Kidney (tissue), 13 donors: ENCODE measurements at regions not wholly inside any gene's neighbourhood (a gene's known extent, or its start where the extent isn't known, plus 50 kb on each side); places are given as distances from the start of the nearest gene placed in this dataset.
"Not testable (repeated sequence)": the region's sequence is repeated elsewhere in the genome, so short reads cannot be mapped to it uniquely, and the experiment has no call there.

ENCODE experiments used
- DNase-seq, 5 donors: peaks; one replicate each; pipeline ENCODE4 v3.0.0-alpha.2; 2013 to 2020
- FAIRE-seq: peaks from 2 replicates; lab custom pipeline; 2012; peaks lifted over from hg19 to GRCh38; lab: Jason Lieb, UNC
- H3K27ac ChIP-seq, 2 donors: one replicate each; pipeline ENCODE4 v1.7.0; 2013; ENCODE audit warnings: low read depth in 2 of 2, low read length in 2 of 2, inconsistent platforms in 1 of 2
- H3K27me3 ChIP-seq: one replicate; pipeline ENCODE4 v1.7.1; 2013; ENCODE audit warnings: low read length, inconsistent platforms; ENCODE audit not compliant: control insufficient read depth, insufficient read depth
- H3K36me3 ChIP-seq, 3 donors: one replicate each; pipeline versions ENCODE4 v1.7.0 to v1.7.1; 2013; ENCODE audit warnings: low read length in 3 of 3, control low read depth in 1 of 3, inconsistent platforms in 1 of 3; ENCODE audit not compliant: insufficient read depth in 3 of 3, control insufficient read depth in 2 of 3
- H3K4me1 ChIP-seq, 3 donors: one replicate each; pipeline versions ENCODE4 v1.7.0 to v1.7.1; 2013; ENCODE audit warnings: low read length in 3 of 3, inconsistent platforms in 1 of 3, low read depth in 1 of 3; ENCODE audit not compliant: control insufficient read depth in 2 of 3, insufficient read depth in 2 of 3
- H3K4me3 ChIP-seq, 3 donors: one replicate each; pipeline versions ENCODE4 v1.7.0 to v1.8.1; 2013; ENCODE audit warnings: low read length in 3 of 3, control low read depth in 1 of 3, inconsistent platforms in 1 of 3
- H3K9ac ChIP-seq, 3 donors: one replicate each; pipeline versions ENCODE4 v1.7.0 to v1.7.1; 2013; ENCODE audit warnings: low read length in 3 of 3, control low read depth in 1 of 3, inconsistent platforms in 1 of 3
- H3K9me3 ChIP-seq, 3 donors: one replicate each; pipeline versions ENCODE4 v1.7.0 to v1.7.1; 2013; ENCODE audit warnings: low read length in 3 of 3, control low read depth in 1 of 3, inconsistent platforms in 1 of 3; ENCODE audit not compliant: control insufficient read depth in 2 of 3, insufficient read depth in 1 of 3
- intact Hi-C: fragments of 100-400 bp; cut with DNase I; formaldehyde crosslinking; loops from one replicate; pipeline ENCODE4 v1.11.1; 2022
- TF ChIP-seq, protein P1 (sequence below): IDR thresholded peaks from 3 replicates; pipeline ENCODE4 v1.5.1; 2012; ENCODE audit warnings: mild to moderate bottlenecking, moderate library complexity, borderline replicate concordance; ENCODE audit not compliant: insufficient read depth; ENCODE audit errors: extremely low read depth
- donor health status: control.
- donor health status: control.
- donor health status: control.
- donor health status: control.
- donor health status: control.
- donor health status: DM: yes; HTN: yes; CAD: no.
- donor health status: Normal renal cell carcinoma (clear cell type).

- FAIRE-seq, result no peak
- peaks cover 0 to 7% (median 0%) of the 10 kb centered on the region in 3 donors for H3K4me1 ChIP-seq
- intact Hi-C loops, result no loop called here
- TF ChIP-seq, protein P1, sequence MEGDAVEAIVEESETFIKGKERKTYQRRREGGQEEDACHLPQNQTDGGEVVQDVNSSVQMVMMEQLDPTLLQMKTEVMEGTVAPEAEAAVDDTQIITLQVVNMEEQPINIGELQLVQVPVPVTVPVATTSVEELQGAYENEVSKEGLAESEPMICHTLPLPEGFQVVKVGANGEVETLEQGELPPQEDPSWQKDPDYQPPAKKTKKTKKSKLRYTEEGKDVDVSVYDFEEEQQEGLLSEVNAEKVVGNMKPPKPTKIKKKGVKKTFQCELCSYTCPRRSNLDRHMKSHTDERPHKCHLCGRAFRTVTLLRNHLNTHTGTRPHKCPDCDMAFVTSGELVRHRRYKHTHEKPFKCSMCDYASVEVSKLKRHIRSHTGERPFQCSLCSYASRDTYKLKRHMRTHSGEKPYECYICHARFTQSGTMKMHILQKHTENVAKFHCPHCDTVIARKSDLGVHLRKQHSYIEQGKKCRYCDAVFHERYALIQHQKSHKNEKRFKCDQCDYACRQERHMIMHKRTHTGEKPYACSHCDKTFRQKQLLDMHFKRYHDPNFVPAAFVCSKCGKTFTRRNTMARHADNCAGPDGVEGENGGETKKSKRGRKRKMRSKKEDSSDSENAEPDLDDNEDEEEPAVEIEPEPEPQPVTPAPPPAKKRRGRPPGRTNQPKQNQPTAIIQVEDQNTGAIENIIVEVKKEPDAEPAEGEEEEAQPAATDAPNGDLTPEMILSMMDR, result no peak
- DNase-seq, result no peak
- no peak overlapping the region for H3K9ac ChIP-seq
- no peaks in the 10 kb centered on the region for H3K9me3 ChIP-seq
- H3K27ac ChIP-seq, result no peak overlapping the region
- H3K36me3 ChIP-seq, result no peaks in the 10 kb centered on the region
- no peak overlapping the region for H3K4me3 ChIP-seq
- no peaks in the 10 kb centered on the region for H3K27me3 ChIP-seq
Observed at GRCh38 chr3:170804078-170804477, 65.9 kb downstream of the RPL22L1 start.

GRCh38 chr3:170802164-170803151, 67.5 kb downstream of the RPL22L1 start:
- Histone ChIP-seq H3K27me3 (no peaks in the 10 kb centered on the region), H3K9ac (no peak overlapping the region), H3K27ac (no peak overlapping the region), H3K4me3 (no peak overlapping the region), H3K4me1 (peaks cover 0 to 7% (median 0%) of the 10 kb centered on the region in 3 donors), H3K36me3 (no peaks in the 10 kb centered on the region), H3K9me3 (no peaks in the 10 kb centered on the region)
- intact Hi-C loops, result no loop called here
- TF ChIP-seq, protein P1, result no peak
- no peak for FAIRE-seq
- DNase-seq, result peak in 3 of 5 donors; percentile 31 to 93 (median 69)

DNA sequence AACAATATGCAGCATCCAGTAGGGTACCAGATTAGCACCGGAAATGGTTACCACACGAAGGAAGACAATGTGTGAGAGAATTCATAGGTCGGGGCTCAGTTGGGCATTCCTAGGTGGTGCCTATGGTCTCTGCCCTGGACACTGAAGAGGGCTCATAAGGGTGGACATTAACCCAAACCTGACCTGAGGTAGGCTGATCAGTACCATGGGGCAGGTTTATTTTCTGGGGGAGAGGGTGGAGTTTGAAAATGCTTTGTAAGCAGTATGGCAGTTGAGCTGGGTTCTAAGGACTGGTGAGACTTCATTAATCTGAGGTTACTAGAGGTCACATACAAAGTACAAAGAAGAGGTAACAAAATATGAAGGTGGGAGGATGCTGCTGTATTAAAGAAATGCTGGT, 68.4 kb downstream of the RPL22L1 start:
- no peak for FAIRE-seq
- Histone ChIP-seq H3K4me3 (no peak overlapping the region), H3K9me3 (peaks cover 0 to 3% (median 0%) of the 10 kb centered on the region in 3 donors), H3K27me3 (no peaks in the 10 kb centered on the region), H3K9ac (no peak overlapping the region), H3K27ac (no peak overlapping the region), H3K4me1 (peaks cover 0 to 7% (median 0%) of the 10 kb centered on the region in 3 donors), H3K36me3 (no peaks in the 10 kb centered on the region)
- intact Hi-C loops, result no loop called here
- DNase-seq, result no peak
- TF ChIP-seq, protein P1, result no peak

DNA sequence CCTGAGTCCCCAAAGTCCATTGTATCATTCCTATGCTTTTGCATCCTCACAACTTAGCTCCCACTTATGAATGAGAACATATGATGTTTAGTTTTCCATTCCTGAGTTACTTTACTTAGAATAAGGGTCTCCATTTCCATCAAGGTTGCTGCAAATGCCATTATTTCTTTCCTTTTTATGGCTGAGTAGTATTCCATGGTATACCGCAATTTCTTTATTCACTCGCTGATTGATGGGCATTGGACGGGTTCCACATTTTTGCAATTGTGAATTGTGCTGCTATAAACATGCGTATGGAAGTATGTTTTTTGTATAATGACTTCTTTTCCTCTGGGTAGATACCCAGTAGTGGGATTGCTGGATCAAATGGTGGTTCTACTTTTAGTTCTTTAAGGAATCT, 69.7 kb downstream of the RPL22L1 start:
- intact Hi-C loops, H3K4me3 ChIP-seq, H3K27ac ChIP-seq, H3K4me1 ChIP-seq, DNase-seq, H3K36me3 ChIP-seq, H3K9me3 ChIP-seq, H3K27me3 ChIP-seq, H3K9ac ChIP-seq, FAIRE-seq: not testable (repeated sequence)
